ENCODE measurements at regions not wholly inside any gene's neighbourhood (a gene's known extent, or its start where the extent isn't known, plus 50 kb on each side); places are given as distances from the start of the nearest gene placed in this dataset.

GRCh38 chr2:78865667-78866066 is 159.8 kb upstream of the REG3G start:
- TF ChIP-seq CTCF (IDR thresholded peaks at IDR 0.05) (no peak), POLR2A (IDR thresholded peaks at IDR 0.05) (no peak)

All from vagina (tissue), 2 donors.